GM19043 (cell line): ENCODE measurements at regions not wholly inside any gene's neighbourhood (a gene's known extent, or its start where the extent isn't known, plus 50 kb on each side); places are given as distances from the start of the nearest gene placed in this dataset.
A peak's percentile ranks its signal among the peaks of the same experiment; 100 is the strongest.

Experiments
- ATAC-seq: cut with Tn5 transposase; IDR thresholded peaks from one replicate; pipeline ENCODE4 v1.9.1; 2021; ENCODE audit warnings: low read depth; ENCODE audit not compliant: unreplicated experiment

DNA sequence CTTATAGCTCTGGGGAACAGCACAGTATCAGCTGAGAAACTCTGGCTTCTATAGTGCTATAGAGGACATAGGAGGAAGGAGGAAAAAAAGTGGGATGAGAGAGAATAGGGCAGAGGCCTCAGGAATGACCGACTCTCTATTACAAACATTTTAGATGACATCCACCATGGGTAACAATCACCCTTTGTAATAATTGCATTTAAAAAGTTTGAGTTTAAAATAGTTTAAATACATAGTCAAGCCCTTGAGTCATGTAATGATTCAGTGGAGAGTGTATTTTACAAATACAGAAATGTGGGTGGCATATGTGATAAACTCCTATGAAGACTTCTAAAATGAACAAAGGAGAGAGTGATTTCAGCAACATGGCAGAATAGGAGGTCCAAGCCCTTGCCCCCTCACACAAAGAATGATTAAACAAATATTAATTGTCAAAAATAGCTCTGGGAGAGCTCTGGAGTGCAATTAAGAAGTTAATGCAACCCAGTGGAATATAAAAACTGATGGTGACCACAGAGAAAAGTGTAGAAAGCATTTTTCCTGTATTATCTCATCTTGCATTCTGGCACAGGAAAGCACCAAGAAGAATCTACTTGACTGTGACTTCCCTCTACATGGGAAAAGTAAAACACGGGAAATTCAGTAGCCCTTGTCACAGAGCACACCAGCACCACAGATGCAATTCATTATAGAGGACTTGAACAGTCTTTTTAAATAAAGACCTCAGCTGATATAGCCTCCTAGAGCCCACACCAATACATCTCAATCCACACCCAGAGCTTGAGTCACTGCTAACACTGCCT is 569.0 kb upstream of the SORCS1 start:
- ATAC-seq, result no peak

DNA sequence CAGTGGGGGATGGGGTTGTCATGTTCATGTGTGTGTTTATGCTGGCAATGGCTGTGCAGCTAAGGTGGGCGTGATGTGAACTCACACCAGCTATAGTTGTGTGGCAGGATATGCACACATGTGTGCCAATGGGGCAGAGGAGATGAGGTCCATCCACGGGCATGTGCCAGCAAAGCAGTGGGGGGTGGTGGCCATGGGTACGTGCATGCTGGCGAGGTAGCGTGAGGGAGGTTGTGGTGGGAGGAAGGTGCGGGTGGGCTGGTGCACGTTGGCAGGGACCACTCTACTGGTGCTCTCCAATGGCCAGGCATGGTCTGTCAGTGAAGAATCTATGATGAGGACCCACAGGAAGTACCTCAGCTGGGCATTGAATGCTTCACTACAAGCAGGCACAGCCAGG is 567.5 kb upstream of the SORCS1 start:
- ATAC-seq, result no peak

DNA sequence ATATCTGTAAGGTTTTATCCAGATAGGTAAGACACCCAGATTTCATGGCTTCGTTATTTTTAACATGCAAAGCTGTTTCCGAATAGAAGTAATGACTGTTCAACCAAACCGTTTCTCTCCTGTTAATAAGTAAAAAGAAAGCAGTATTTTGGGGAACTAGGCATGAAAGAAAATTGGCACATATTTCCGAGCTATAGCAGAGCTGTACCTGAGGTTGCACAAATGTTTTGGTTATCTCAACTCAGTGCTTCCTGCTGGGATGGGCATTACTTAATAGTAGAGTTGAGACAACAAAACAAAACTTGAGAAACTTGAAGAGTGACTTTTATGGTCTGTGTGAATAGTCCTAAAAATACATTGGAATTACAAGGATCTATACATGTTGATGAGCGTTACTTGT is 564.3 kb upstream of the SORCS1 start:
- ATAC-seq, result no peak

DNA sequence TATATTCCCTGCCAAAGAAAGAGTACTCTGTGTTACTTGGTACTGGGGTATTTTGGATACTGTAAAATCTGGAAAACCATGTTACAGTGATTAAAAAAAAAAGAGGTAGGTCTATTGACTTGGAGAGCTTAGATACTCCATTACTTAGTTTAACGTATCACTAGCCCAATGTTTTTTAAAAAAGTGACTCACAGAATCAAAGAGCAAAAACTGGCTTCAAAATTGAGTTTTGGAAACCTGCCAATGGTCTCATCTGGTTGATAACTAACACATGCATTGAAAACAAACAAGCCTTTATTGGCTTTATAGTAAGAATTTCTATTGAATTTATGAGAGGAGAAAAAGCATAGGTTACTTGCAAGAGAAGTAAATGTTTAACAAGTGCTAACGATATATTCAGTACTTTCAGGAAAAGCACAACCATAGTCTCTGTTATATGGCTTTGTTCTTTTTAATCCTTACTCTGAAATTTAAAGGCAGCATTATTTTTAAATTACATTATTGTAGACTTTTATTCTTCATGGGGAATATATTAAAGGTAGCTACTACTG is 563.3 kb upstream of the SORCS1 start:
- ATAC-seq, result no peak

DNA sequence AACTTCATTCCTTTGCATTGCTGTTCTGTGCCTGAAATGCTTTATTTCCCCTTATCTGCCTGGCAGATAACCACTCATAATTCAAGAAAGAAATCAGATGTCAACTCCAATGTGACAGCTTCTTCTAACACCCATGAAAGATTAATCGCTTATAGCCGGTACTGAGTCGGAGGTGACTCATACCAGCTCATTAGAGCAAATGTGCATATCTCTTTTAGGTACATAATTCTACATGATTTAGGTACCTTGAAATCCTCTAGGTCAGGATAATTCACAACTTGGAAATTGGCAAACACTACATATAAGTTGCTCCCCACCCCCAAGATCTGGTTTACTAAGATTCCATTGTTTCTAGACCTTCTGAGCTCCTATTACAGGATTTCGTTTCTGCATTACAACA is 554.4 kb upstream of the SORCS1 start:
- ATAC-seq, result no peak

DNA sequence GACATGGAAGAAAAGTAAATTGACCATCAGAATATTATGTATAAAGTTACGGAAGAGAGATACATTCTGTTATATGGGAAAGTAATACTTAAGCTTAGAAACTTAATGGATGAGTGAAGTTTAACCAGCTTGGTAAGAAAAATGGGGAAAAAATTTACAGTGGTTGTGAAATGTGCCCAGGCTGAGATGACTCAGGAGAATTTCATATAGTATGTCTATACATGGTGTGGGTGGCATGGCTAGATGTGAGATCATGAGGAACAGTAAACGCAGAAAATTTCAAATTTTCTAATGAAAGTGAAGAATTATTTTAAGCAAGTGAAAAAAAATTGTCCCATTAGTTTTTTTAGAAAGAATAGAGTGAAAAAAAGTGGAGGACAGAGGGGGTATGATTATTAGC is 552.5 kb upstream of the SORCS1 start:
- no peak for ATAC-seq

DNA sequence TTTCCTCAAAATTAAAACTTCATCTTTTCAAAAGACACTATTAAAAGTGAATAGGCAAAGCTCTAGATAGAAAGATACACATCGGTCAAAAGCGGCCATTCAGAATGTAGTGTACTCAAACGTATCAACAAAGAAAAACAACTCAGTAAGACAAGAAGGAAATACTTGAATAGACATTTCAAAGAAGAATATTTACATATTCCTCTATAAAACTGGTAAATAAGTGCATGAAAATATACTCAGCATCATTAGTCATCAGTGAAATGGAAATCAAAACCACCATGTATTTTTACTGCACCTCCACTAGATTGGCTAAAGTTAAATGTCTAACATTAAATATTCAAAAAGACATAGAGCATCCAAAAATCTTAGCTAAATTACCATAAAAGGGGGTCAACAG is 551.1 kb upstream of the SORCS1 start:
- no peak for ATAC-seq

DNA sequence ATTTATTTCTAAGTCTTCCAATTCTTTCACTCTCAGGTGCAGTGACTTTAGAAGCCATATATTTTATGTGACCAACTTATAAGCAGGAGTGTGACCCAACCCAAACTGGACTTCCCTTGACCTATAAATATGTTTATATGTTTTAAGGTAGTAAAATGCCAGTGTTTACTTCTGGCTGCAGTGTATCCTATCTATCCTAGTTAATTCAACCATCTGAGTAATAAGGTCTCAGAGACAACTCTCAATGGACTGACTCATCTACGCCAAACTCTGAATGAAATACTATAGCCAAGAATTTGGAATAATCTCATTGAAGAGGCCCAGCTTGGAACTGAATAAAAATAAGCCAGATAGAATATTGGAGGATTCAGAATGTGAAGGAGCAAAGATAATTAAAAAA is 544.5 kb upstream of the SORCS1 start:
- ATAC-seq, result no peak

DNA sequence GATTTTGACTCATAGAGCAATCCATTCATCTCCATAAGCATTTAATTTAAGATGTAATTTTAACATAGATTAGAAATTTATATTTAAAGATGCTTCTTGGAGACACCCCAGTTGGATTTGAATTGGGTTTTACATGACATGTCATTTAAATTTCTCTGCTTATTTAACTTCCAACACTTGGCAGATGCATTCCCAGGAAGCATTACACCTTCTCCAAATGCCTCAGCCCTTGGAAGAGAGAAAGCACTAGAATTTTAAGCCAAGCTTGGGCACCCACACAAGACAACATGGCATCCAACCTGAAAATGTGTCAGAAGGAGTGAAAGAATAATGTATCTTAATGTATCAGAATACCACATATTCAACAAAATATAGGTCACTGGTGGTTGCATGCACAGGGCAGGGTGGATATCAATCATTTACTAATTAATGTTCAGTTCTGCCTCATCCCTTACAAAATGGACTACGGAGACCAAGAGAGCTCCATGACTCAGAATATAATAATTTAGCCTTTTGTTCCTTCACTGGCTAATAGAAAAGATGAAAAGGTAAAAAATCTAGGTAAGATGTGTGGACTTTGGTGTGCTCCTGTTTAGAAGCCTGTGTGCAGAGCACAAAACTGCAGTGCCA is 541.7 kb upstream of the SORCS1 start:
- no peak for ATAC-seq

DNA sequence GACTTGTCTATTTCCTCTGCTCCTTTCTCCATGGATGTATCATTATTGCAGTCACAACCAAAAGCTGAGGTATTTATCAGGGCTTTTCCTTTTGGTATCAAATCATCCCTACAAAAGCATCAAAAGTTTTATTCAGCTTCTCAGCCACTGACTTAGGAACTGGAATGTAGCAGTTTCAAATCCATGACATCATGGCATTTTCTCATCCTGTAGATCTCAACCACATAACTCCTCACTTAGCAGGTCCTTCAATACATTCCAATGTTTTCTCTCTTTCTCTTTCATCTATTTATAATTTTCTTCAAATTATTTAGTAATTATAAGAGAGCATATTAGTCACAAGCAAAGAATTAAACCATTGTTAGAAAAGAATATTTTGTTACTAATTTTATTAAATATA is 537.4 kb upstream of the SORCS1 start:
- no peak for ATAC-seq

DNA sequence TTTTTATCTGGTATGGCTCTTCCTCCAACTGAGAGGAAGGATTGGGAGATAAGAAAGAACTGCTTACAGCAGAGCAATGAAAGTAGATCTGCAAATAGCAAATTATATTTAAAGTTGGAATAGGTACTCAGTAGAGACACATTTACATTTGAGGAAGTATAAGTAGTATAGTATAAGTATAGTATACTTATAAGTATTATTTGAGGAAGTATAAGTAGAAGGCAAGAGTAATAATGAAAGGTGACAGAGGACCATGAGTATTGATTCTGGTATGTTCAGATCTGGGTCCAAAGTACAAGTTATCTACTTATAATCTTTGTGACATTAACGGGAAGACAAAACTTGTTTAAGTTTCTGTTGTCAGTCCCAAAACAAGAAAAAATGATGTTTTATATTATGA is 527.6 kb upstream of the SORCS1 start:
- no peak for ATAC-seq

DNA sequence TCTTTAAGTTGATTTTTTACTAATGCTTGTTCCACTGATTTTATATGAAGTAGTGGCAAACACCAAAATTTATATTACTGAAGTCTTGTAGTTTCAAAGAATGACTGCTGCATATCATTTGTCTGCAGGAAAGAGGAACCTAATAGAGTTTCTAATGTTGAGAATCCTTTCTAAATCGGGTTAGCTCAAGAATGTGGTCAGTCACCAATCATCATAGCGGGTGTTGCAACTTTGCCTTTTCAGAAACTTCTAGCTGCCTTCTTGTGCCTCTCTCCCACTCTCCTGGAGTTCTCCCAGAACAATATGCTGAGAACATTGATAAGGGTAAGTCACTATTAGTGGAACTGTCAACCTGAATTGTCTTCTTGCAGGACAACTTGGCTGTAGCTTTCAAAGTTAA is 524.8 kb upstream of the SORCS1 start:
- ATAC-seq, result no peak

DNA sequence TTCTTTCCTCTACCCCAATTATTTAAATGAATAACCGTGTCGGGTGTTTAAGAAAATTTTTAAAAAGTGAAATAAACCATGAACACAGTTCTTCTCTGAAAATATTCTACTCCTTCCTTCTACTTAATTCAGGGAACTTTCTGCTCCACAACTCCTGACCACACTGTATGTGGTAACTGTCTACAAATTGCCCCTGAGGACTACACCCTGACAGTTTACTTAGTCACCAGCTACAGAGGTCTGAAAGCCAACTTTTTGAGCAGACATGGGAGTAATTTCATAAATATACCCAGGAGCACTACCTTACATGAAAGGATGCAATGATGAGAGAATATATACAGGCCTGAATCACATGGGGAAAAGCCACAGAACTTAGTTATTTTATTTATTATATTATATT is 523.2 kb upstream of the SORCS1 start:
- no peak for ATAC-seq

DNA sequence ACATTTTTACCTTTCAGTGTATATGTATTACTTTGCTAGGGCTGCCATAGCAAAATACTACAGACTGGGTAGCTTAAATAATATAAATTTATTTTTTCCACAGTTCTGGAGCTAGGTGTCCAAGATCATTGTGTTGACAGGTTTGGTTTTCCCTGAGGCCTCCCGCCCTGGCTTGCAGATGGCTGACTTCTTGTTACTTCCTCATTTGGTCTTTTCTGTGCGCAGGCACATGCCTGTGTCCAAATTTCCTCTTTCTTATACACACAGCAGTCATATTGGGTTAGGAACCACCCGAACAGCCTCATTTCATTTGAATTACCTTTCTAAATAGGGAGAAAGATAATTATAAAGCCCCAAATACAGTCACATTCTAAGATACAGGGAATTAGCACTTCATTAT is 521.6 kb upstream of the SORCS1 start:
- ATAC-seq, result peak; percentile 68

DNA sequence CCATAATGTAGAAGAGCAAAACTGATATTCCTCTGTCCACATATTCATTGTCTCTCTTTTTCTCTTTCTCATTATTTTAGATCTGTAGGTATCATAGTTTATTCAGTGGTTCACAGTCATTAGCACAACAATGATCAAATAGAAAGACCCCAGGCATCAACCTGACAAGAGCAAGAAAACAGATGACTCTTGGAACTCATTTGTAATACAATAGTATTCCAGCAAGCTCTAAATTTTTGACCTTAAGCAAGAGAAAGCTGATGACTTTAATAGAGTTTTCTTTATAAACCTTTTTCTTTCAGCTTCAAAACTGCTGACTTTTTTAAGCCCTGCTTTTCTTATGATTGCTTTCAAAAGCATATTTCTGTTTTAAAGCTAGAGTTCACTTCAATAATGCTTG is 507.5 kb upstream of the SORCS1 start:
- no peak for ATAC-seq

DNA sequence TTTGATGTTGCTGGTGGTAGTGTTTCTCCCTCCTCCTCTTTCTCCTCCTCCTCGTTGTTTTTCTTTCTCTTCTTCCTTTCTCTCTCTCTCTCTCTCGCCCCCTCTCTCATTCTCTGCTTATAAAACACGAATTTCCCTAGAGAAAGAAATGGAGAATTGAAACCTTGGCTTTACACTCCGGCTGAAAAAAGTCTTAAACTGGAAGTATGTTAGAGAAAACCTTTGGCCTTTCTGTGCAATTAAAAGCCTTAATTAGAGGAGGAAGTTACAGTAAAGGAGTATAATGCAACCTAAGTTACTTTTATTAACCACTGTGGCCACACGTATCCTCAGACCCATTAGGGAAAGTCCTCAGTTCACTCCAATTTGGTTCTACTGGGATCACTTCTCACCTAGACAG is 501.7 kb upstream of the SORCS1 start:
- ATAC-seq, result no peak

DNA sequence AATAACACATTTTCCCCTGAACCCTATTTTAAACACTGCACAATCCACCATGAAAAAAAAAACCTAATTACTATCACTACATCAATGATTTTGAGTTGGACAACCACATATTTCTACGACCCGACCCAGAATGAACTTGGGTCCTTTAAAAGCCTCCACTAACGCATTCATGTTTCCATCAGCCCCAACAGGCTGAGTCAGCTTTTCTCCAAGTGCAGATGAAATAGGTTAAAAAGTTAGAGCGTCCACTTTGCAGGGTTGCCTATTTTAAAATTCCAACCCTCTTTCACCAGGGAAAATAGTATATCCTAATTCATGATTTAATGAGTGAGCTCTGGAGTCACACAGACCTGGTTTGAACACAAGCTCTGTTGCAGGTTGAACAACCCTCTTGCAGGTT is 501.0 kb upstream of the SORCS1 start:
- no peak for ATAC-seq

DNA sequence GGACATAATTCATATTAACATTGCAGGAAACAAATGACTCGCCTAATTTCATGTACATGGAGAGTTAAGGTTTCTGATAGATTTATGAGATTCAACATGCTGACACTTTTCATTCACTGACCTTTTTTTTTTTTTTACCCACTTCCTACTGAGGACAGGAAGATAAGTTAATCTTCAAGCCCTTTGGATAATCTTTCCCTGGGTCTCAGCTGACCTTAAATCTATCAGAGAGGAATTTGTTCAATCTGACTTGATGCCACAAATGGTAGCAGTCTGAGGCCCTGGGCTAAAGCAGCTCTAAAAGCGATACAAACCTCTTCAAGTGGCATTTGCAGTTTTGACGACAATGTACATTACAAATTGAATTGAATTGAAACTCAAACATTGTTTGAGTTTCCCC is 493.3 kb upstream of the SORCS1 start:
- no peak for ATAC-seq

DNA sequence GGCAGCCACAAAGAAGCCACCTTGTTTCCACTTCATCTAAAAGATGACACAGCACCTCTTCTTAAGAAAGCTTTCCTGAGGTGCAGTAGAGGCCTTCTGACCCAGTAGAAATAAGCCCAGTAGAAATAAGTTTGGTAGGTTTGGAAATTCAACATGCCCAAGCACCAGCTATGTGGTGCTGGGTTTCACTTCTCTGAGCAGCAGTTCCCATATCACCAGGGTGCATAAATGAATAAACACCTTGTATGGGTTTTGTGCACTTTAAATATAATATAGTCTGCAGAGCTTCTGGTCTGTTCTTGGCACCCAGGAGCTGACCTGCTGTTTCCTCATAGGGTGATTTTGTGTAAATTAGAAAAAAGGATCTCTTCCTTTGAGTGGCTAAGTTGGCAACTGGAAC is 492.4 kb upstream of the SORCS1 start:
- no peak for ATAC-seq

DNA sequence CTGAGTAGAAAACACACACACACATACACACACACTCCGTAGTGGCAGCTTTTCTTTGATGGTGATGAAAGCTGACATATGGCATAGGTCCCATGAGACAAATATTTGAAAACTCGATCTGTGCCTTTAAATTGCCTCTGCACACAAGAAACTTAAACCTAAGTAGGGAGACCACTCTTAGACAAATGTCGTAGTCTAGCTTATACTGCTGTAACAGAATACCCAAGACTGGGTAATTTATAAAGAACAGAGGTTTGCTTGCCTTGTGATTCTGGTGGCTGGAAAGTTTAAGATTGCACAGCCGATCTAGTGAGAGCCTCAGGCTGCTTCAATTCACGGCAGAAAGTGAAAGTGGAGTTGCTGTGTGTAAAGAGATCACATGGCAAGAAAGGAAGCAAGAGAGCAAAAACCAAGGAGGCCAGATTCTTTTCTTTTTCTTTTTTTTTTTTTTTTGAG is 489.4 kb upstream of the SORCS1 start:
- ATAC-seq, result peak; percentile 80

DNA sequence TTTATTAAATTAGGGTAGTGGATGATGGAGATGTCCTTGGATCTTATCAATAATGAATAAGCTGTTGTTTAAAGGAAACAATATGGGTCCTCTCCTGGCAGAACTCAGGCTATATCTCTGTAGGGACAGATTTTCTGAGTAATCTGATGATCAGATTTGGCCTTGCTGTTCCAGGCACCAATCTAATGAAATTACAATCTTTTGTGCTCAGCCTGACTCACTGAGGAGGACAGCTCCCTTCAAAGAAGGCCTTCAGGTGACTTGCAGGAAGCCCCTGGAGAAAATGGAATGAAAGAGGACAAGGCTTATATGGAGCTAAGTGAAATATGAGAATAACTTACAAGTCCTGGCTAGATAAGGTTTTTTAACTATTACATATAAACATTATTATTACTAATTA is 486.4 kb upstream of the SORCS1 start:
- no peak for ATAC-seq

DNA sequence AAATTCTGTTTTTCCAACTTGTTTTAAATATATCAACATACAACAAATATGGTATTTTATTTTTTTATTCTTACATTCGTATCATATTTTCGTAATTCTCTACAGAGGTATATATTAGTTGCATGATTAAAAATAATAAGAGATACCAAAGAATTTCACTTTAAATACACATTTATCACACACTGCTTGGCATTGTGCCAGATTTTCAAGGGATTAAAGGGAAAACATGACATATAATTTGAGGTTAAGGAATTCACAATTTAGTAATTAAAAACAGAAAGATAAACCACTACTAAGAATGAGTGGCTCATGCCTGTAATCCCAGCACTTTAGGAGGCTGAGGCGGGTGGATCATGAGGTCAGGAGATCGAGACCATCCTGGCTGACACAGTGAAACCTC is 484.7 kb upstream of the SORCS1 start:
- no peak for ATAC-seq
